ENCODE measurements at regions not wholly inside any gene's neighbourhood (a gene's known extent, or its start where the extent isn't known, plus 50 kb on each side); places are given as distances from the start of the nearest gene placed in this dataset.

- TF ChIP-seq POLR2A (IDR thresholded peaks at IDR 0.05) (no peak), CTCF (IDR thresholded peaks at IDR 0.05) (no peak), POLR2AphosphoS5 (IDR thresholded peaks at IDR 0.05; ENCODE audit: insufficient read depth in 1 of 2, low read depth in 1 of 2) (no peak)
- intact Hi-C loops (cut with DNase I), result no loop called here
- Histone ChIP-seq H3K36me3 (no peaks in the 10 kb centered on the region), H3K9me3 (no peaks in the 10 kb centered on the region), H3K4me3 (no peak overlapping the region), H3K27ac (no peak overlapping the region), H3K27me3 (no peaks in the 10 kb centered on the region), H3K4me1 (no peaks in the 10 kb centered on the region)
- no peak for DNase-seq (ENCODE audit: extremely low spot score in 2 of 2)
Measured at GRCh38 chr9:12232836-12233235, 460.3 kb upstream of the TYRP1 start.

GRCh38 chr9:12253941-12254340, 439.2 kb upstream of the TYRP1 start:
- TF ChIP-seq CTCF (IDR thresholded peaks at IDR 0.05), result no peak
- no peak for TF ChIP-seq POLR2A (IDR thresholded peaks at IDR 0.05)
- TF ChIP-seq POLR2AphosphoS5 (IDR thresholded peaks at IDR 0.05; ENCODE audit: insufficient read depth in 1 of 2, low read depth in 1 of 2), result no peak
- no peaks in the 10 kb centered on the region for H3K27me3 ChIP-seq
- no peaks in the 10 kb centered on the region for H3K36me3 ChIP-seq
- no peak overlapping the region for H3K4me3 ChIP-seq
- H3K27ac ChIP-seq, result no peak overlapping the region
- intact Hi-C loops (cut with DNase I), result no loop called here
- no peak for DNase-seq (ENCODE audit: extremely low spot score in 2 of 2)
- no peaks in the 10 kb centered on the region for H3K9me3 ChIP-seq
- H3K4me1 ChIP-seq, result no peaks in the 10 kb centered on the region

- intact Hi-C loops (cut with DNase I), result no loop called here
- H3K4me3 ChIP-seq, result no peak overlapping the region
- H3K27ac ChIP-seq, result no peak overlapping the region
- H3K9me3 ChIP-seq, result no peaks in the 10 kb centered on the region
- H3K27me3 ChIP-seq, result no peaks in the 10 kb centered on the region
- TF ChIP-seq POLR2AphosphoS5 (IDR thresholded peaks at IDR 0.05; ENCODE audit: insufficient read depth in 1 of 2, low read depth in 1 of 2) (no peak), CTCF (IDR thresholded peaks at IDR 0.05) (no peak), POLR2A (IDR thresholded peaks at IDR 0.05) (no peak)
- H3K4me1 ChIP-seq, result no peaks in the 10 kb centered on the region
- no peak for DNase-seq (ENCODE audit: extremely low spot score in 2 of 2)
- H3K36me3 ChIP-seq, result no peaks in the 10 kb centered on the region
Measured at GRCh38 chr9:12266758-12267157, 426.4 kb upstream of the TYRP1 start.

- TF ChIP-seq CTCF (IDR thresholded peaks at IDR 0.05) (no peak), POLR2AphosphoS5 (IDR thresholded peaks at IDR 0.05; ENCODE audit: insufficient read depth in 1 of 2, low read depth in 1 of 2) (no peak), POLR2A (IDR thresholded peaks at IDR 0.05) (no peak)
- Histone ChIP-seq H3K4me1 (no peaks in the 10 kb centered on the region), H3K27me3 (no peaks in the 10 kb centered on the region), H3K27ac (no peak overlapping the region), H3K36me3 (no peaks in the 10 kb centered on the region), H3K4me3 (no peak overlapping the region), H3K9me3 (no peaks in the 10 kb centered on the region)
- intact Hi-C loops (cut with DNase I), result no loop called here
- DNase-seq (ENCODE audit: extremely low spot score in 2 of 2), result no peak
Measured at GRCh38 chr9:12271421-12271891, 421.7 kb upstream of the TYRP1 start.

GRCh38 chr9:12272471-12273120, 420.6 kb upstream of the TYRP1 start:
- H3K9me3 ChIP-seq, result no peaks in the 10 kb centered on the region
- no peaks in the 10 kb centered on the region for H3K36me3 ChIP-seq
- no peak overlapping the region for H3K27ac ChIP-seq
- no peaks in the 10 kb centered on the region for H3K4me1 ChIP-seq
- no peaks in the 10 kb centered on the region for H3K27me3 ChIP-seq
- TF ChIP-seq CTCF (IDR thresholded peaks at IDR 0.05) (no peak), POLR2A (IDR thresholded peaks at IDR 0.05) (no peak), POLR2AphosphoS5 (IDR thresholded peaks at IDR 0.05; ENCODE audit: insufficient read depth in 1 of 2, low read depth in 1 of 2) (no peak)
- intact Hi-C loops (cut with DNase I), result no loop called here
- no peak overlapping the region for H3K4me3 ChIP-seq
- no peak for DNase-seq (ENCODE audit: extremely low spot score in 2 of 2)

Measured in vagina (tissue), 2 donors.